SK-N-SH (cell line): ENCODE measurements at regions not wholly inside any gene's neighbourhood (a gene's known extent, or its start where the extent isn't known, plus 50 kb on each side); places are given as distances from the start of the nearest gene placed in this dataset.

Experiments
- CHD2 ChIP-seq: fragments of 150-350 bp; IDR thresholded peaks from 2 replicates; pipeline ENCODE4 v1.6.1; 2018; ENCODE audit warnings: low read length; ENCODE audit not compliant: partially characterized antibody
- FOXM1 ChIP-seq: IDR thresholded peaks from 2 replicates; pipeline ENCODE4 v1.4.0; 2012; ENCODE audit warnings: low read depth, mild to moderate bottlenecking
- GABPA ChIP-seq: IDR thresholded peaks from 2 replicates; pipeline ENCODE4 v1.4.0; 2012; ENCODE audit warnings: low read depth, mild to moderate bottlenecking
- NFIC ChIP-seq: IDR thresholded peaks from 2 replicates; pipeline ENCODE4 v1.4.0; 2012; ENCODE audit warnings: borderline replicate concordance
- RAD21 ChIP-seq: IDR thresholded peaks from 2 replicates; pipeline ENCODE4 v1.6.1; 2012; ENCODE audit warnings: mild to moderate bottlenecking, low read length
- RXRA ChIP-seq: IDR thresholded peaks from 2 replicates; pipeline ENCODE4 v1.4.0; 2012; ENCODE audit warnings: low read depth, mild to moderate bottlenecking, borderline replicate concordance
- TAF1 ChIP-seq: IDR thresholded peaks from 2 replicates; pipeline ENCODE4 v1.6.1; 2012; ENCODE audit warnings: low read depth, mild to moderate bottlenecking, low read length, moderate library complexity, borderline replicate concordance
- TEAD4 ChIP-seq: IDR thresholded peaks from 2 replicates; pipeline ENCODE4 v1.4.0; 2012; ENCODE audit warnings: mild to moderate bottlenecking, borderline replicate concordance; ENCODE audit not compliant: insufficient read depth
- TF ChIP-seq, protein P1 (sequence below): fragments of 200-600 bp; sonication (generic); IDR thresholded peaks from 2 replicates; pipeline ENCODE4 v1.6.1; 2017; ENCODE audit warnings: antibody characterized with exemption, mild to moderate bottlenecking, moderate library complexity
- TF ChIP-seq, protein P2 (sequence below): IDR thresholded peaks from 2 replicates; pipeline ENCODE4 v1.4.0; 2012; ENCODE audit warnings: low read depth, borderline replicate concordance
- TF ChIP-seq, protein P3 (sequence below): IDR thresholded peaks from 2 replicates; pipeline ENCODE4 v1.4.0; 2012; ENCODE audit warnings: low read depth

GRCh38 chr9:20264896-20265295 lies 357.4 kb downstream of the MLLT3 start:
- TF ChIP-seq, protein P1, sequence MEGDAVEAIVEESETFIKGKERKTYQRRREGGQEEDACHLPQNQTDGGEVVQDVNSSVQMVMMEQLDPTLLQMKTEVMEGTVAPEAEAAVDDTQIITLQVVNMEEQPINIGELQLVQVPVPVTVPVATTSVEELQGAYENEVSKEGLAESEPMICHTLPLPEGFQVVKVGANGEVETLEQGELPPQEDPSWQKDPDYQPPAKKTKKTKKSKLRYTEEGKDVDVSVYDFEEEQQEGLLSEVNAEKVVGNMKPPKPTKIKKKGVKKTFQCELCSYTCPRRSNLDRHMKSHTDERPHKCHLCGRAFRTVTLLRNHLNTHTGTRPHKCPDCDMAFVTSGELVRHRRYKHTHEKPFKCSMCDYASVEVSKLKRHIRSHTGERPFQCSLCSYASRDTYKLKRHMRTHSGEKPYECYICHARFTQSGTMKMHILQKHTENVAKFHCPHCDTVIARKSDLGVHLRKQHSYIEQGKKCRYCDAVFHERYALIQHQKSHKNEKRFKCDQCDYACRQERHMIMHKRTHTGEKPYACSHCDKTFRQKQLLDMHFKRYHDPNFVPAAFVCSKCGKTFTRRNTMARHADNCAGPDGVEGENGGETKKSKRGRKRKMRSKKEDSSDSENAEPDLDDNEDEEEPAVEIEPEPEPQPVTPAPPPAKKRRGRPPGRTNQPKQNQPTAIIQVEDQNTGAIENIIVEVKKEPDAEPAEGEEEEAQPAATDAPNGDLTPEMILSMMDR = no peak
- TF ChIP-seq FOXM1 = no peak
- TF ChIP-seq TAF1 = no peak
- TF ChIP-seq CHD2 = no peak
- TF ChIP-seq TEAD4 = no peak
- TF ChIP-seq, protein P2, sequence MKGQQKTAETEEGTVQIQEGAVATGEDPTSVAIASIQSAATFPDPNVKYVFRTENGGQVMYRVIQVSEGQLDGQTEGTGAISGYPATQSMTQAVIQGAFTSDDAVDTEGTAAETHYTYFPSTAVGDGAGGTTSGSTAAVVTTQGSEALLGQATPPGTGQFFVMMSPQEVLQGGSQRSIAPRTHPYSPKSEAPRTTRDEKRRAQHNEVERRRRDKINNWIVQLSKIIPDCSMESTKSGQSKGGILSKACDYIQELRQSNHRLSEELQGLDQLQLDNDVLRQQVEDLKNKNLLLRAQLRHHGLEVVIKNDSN = no peak
- no peak for TF ChIP-seq GABPA
- TF ChIP-seq, protein P3, sequence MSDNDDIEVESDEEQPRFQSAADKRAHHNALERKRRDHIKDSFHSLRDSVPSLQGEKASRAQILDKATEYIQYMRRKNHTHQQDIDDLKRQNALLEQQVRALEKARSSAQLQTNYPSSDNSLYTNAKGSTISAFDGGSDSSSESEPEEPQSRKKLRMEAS = no peak
- TF ChIP-seq RAD21 = no peak
- no peak for TF ChIP-seq RXRA
- no peak for TF ChIP-seq NFIC
